ENCODE measurements at regions not wholly inside any gene's neighbourhood (a gene's known extent, or its start where the extent isn't known, plus 50 kb on each side); places are given as distances from the start of the nearest gene placed in this dataset.

DNA sequence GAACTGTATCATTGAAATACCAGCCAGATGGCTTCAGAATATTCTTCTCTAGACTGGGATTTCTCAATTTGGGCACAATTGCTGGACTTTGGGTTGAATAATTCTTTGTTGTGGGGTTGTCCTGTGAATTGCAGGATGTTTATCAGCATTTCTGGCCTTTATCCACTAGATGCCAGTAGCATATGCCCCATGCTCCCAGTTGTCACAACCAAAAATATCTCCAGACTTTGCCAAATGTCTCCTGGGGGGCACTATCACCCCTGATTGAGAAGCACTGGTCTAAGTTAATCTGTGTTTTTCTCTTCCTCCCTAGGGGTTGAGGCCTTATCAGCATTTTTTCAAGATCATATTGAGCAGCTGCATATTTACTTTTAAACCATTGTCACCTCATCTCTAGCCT, 204.9 kb upstream of the SP8 start:
- Histone ChIP-seq H3K36me3 (ENCODE audit: control insufficient read depth in 4 of 4, insufficient read depth in 4 of 4, low read length in 3 of 4) (no peaks in the 10 kb centered on the region), H3K9me3 (ENCODE audit: control extremely low read depth in 1 of 5, control insufficient read depth in 4 of 5, insufficient read depth in 2 of 5, low read depth in 1 of 5, low read length in 4 of 5) (peaks cover 0 to 10% (median 2%) of the 10 kb centered on the region in 5 experiments), H3K27me3 (replicated peaks in 2 of 5; ENCODE audit: control insufficient read depth in 4 of 5, insufficient read depth in 5 of 5, low read length in 4 of 5) (no peaks in the 10 kb centered on the region), H3K4me3 (ENCODE audit: control insufficient read depth in 1 of 7, extremely low read depth in 1 of 7, insufficient read depth in 4 of 7, low read depth in 2 of 7, low read length in 6 of 7) (no peak overlapping the region), H3K4me1 (ENCODE audit: control extremely low read depth in 1 of 4, control insufficient read depth in 4 of 4, insufficient read depth in 4 of 4, low read length in 3 of 4) (no peaks in the 10 kb centered on the region), H3K27ac (ENCODE audit: insufficient read depth in 1 of 2, low read depth in 1 of 2, low read length in 2 of 2, poor library complexity in 1 of 2, severe bottlenecking in 2 of 2) (no peak overlapping the region)
- ChIA-PET POLR2A (no interaction called here), CTCF (no interaction called here)
- DNase-seq = no peak

DNA sequence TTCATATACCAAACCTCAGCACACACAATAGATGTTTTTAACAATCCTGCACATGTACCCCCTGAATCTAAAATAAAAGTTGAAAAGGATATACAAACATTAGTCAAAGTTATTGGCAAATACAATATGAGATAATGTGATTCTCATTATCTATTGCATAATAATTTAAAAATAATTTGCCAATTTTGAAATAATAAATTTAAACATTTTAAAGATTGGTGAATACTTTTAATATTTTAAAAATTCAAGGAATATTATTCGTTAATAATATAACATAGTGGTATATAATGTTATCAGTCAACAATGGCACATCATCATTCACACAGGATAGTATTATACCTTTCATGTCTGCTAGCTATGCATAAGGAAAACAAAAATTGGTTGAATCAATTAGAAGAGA, 207.0 kb upstream of the SP8 start:
- DNase-seq = no peak
- no peaks in the 10 kb centered on the region for H3K36me3 ChIP-seq (ENCODE audit: control insufficient read depth in 4 of 4, insufficient read depth in 4 of 4, low read length in 3 of 4)
- no CpG with 5 or more reads among the region's 1 CpG for WGBS (ENCODE audit: insufficient coverage)
- peaks cover 0 to 10% (median 2%) of the 10 kb centered on the region in 5 experiments for H3K9me3 ChIP-seq (ENCODE audit: control extremely low read depth in 1 of 5, control insufficient read depth in 4 of 5, insufficient read depth in 2 of 5, low read depth in 1 of 5, low read length in 4 of 5)
- H3K4me1 ChIP-seq (ENCODE audit: control extremely low read depth in 1 of 4, control insufficient read depth in 4 of 4, insufficient read depth in 4 of 4, low read length in 3 of 4) = no peaks in the 10 kb centered on the region
- H3K27me3 ChIP-seq (replicated peaks in 2 of 5; ENCODE audit: control insufficient read depth in 4 of 5, insufficient read depth in 5 of 5, low read length in 4 of 5) = no peaks in the 10 kb centered on the region
- ChIA-PET POLR2A (no interaction called here), CTCF (no interaction called here)
- no peak overlapping the region for H3K4me3 ChIP-seq (ENCODE audit: control insufficient read depth in 1 of 7, extremely low read depth in 1 of 7, insufficient read depth in 4 of 7, low read depth in 2 of 7, low read length in 6 of 7)
- H3K27ac ChIP-seq (ENCODE audit: insufficient read depth in 1 of 2, low read depth in 1 of 2, low read length in 2 of 2, poor library complexity in 1 of 2, severe bottlenecking in 2 of 2) = no peak overlapping the region

DNA sequence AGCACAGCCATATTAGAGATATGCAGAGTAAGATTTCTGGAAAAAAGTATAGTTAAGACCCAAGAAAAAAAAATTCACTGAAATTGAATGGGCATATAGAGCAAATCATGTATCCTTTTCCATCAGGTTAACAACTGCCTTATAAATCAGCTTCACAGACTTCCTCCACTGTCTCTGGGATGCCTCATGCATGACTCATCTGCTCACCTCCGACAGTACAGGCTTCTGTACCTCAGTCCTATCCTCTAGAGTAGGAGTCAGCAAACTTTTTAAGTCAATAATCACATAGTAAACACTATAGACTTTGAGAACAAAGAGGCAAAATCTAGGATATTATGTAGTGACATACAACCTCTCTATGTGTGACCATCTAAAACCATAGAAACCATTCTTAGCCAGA, 211.6 kb upstream of the SP8 start:
- no peaks in the 10 kb centered on the region for H3K36me3 ChIP-seq (ENCODE audit: control insufficient read depth in 4 of 4, insufficient read depth in 4 of 4, low read length in 3 of 4)
- ChIA-PET CTCF (no interaction called here), POLR2A (no interaction called here)
- 86% methylated on average over 1 of the region's 1 CpG for WGBS (ENCODE audit: insufficient coverage)
- no peaks in the 10 kb centered on the region for H3K27me3 ChIP-seq (replicated peaks in 2 of 5; ENCODE audit: control insufficient read depth in 4 of 5, insufficient read depth in 5 of 5, low read length in 4 of 5)
- peaks cover 0 to 6% (median 2%) of the 10 kb centered on the region in 5 experiments for H3K9me3 ChIP-seq (ENCODE audit: control extremely low read depth in 1 of 5, control insufficient read depth in 4 of 5, insufficient read depth in 2 of 5, low read depth in 1 of 5, low read length in 4 of 5)
- no peak overlapping the region for H3K4me3 ChIP-seq (ENCODE audit: control insufficient read depth in 1 of 7, extremely low read depth in 1 of 7, insufficient read depth in 4 of 7, low read depth in 2 of 7, low read length in 6 of 7)
- no peaks in the 10 kb centered on the region for H3K4me1 ChIP-seq (ENCODE audit: control extremely low read depth in 1 of 4, control insufficient read depth in 4 of 4, insufficient read depth in 4 of 4, low read length in 3 of 4)
- DNase-seq = no peak
- H3K27ac ChIP-seq (ENCODE audit: insufficient read depth in 1 of 2, low read depth in 1 of 2, low read length in 2 of 2, poor library complexity in 1 of 2, severe bottlenecking in 2 of 2) = no peak overlapping the region

DNA sequence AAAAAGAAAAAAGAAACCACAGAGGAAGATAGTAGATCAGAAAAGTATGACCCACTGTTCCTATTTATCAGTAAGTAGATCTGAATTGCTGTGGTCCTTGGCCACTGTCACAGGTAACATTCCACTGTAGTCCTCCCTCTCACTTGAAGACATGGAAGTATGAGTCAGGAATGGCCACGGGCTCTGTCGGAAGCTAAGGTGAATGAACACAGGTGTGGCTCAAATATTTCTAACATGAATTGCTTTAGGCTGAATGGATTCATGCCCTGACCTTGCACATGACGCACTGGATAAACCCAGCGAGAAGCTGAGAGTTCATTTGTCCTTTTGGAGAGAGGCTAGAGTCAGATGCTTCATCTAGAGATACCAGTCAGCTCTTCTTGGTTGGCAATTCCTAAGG, 224.5 kb upstream of the SP8 start:
- Histone ChIP-seq H3K36me3 (ENCODE audit: control insufficient read depth in 4 of 4, insufficient read depth in 4 of 4, low read length in 3 of 4) (no peaks in the 10 kb centered on the region), H3K27me3 (replicated peaks in 2 of 5; ENCODE audit: control insufficient read depth in 4 of 5, insufficient read depth in 5 of 5, low read length in 4 of 5) (no peaks in the 10 kb centered on the region), H3K4me3 (ENCODE audit: control insufficient read depth in 1 of 7, extremely low read depth in 1 of 7, insufficient read depth in 4 of 7, low read depth in 2 of 7, low read length in 6 of 7) (no peak overlapping the region), H3K4me1 (ENCODE audit: control extremely low read depth in 1 of 4, control insufficient read depth in 4 of 4, insufficient read depth in 4 of 4, low read length in 3 of 4) (no peaks in the 10 kb centered on the region), H3K27ac (ENCODE audit: insufficient read depth in 1 of 2, low read depth in 1 of 2, low read length in 2 of 2, poor library complexity in 1 of 2, severe bottlenecking in 2 of 2) (no peak overlapping the region), H3K9me3 (ENCODE audit: control extremely low read depth in 1 of 5, control insufficient read depth in 4 of 5, insufficient read depth in 2 of 5, low read depth in 1 of 5, low read length in 4 of 5) (peaks cover 0 to 2% (median 0%) of the 10 kb centered on the region in 5 experiments)
- ChIA-PET CTCF (no interaction called here), POLR2A (no interaction called here)
- DNase-seq = no peak
- WGBS (ENCODE audit: insufficient coverage) = 98% methylated on average over 4 of the region's 4 CpGs

DNA sequence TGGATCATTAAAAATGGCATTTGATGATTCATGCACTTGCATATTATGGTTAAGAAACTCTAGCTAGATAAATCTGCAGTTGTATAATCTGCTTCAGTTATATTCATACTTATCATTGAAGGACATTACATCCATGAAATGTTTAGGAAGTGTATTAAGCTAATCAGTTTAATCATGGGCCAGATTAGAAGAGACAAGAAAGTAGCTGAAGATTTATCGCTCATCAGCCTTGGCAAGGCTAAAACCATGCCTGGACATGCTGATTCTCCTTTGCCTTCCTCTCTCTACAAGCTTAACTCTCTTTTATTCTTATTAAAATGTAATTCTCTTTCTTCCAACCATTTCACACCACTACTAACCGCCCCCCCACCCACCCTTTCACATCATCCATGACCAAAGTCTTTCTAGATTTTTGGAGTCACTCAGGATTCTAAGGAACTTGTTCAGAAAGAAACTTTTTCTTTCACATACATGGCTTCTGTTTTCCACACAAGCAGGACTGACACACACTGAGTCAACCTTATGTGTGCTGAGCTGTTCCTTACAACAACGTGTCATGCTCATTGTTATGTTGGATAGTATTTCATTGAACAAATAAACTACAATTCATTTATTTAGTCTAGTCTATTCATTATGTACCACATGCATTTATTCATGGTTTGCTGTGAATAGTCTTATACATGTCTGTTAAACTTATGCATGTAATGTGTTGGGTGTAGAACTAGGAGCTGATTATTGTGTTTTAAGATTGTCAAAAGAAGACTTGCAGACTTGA, 227.3 kb upstream of the SP8 start:
- Histone ChIP-seq H3K27ac (ENCODE audit: insufficient read depth in 1 of 2, low read depth in 1 of 2, low read length in 2 of 2, poor library complexity in 1 of 2, severe bottlenecking in 2 of 2) (no peak overlapping the region), H3K36me3 (ENCODE audit: control insufficient read depth in 4 of 4, insufficient read depth in 4 of 4, low read length in 3 of 4) (no peaks in the 10 kb centered on the region), H3K4me1 (ENCODE audit: control extremely low read depth in 1 of 4, control insufficient read depth in 4 of 4, insufficient read depth in 4 of 4, low read length in 3 of 4) (no peaks in the 10 kb centered on the region), H3K4me3 (ENCODE audit: control insufficient read depth in 1 of 7, extremely low read depth in 1 of 7, insufficient read depth in 4 of 7, low read depth in 2 of 7, low read length in 6 of 7) (no peak overlapping the region), H3K27me3 (replicated peaks in 2 of 5; ENCODE audit: control insufficient read depth in 4 of 5, insufficient read depth in 5 of 5, low read length in 4 of 5) (no peaks in the 10 kb centered on the region), H3K9me3 (ENCODE audit: control extremely low read depth in 1 of 5, control insufficient read depth in 4 of 5, insufficient read depth in 2 of 5, low read depth in 1 of 5, low read length in 4 of 5) (peaks cover 0 to 4% (median 0%) of the 10 kb centered on the region in 5 experiments)
- WGBS (ENCODE audit: insufficient coverage) = 100% methylated on average over 2 of the region's 3 CpGs
- ChIA-PET POLR2A (no interaction called here), CTCF (no interaction called here)
- DNase-seq = no peak

DNA sequence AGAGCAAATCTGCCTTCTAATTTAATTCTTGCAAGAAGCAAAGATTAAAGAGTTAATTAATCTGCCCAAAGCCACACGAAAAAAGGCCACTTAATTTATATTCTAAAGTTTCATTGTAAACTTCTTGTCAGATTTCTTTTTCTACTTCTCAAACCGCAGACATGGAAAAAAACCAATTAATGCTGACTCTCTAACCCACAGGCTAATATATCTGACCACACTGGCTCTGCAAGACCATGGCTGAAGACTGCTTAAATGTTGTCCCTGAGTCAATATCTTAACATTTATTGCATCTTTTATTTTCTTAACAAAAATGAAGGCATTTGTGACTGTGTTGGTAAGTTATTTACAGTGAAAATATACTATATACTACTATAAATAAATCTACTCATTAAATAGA, 234.0 kb upstream of the SP8 start:
- Histone ChIP-seq H3K27ac (ENCODE audit: insufficient read depth in 1 of 2, low read depth in 1 of 2, low read length in 2 of 2, poor library complexity in 1 of 2, severe bottlenecking in 2 of 2) (no peak overlapping the region), H3K36me3 (ENCODE audit: control insufficient read depth in 4 of 4, insufficient read depth in 4 of 4, low read length in 3 of 4) (no peaks in the 10 kb centered on the region), H3K4me3 (ENCODE audit: control insufficient read depth in 1 of 7, extremely low read depth in 1 of 7, insufficient read depth in 4 of 7, low read depth in 2 of 7, low read length in 6 of 7) (no peak overlapping the region), H3K4me1 (ENCODE audit: control extremely low read depth in 1 of 4, control insufficient read depth in 4 of 4, insufficient read depth in 4 of 4, low read length in 3 of 4) (no peaks in the 10 kb centered on the region), H3K27me3 (replicated peaks in 2 of 5; ENCODE audit: control insufficient read depth in 4 of 5, insufficient read depth in 5 of 5, low read length in 4 of 5) (peaks cover 0 to 3% (median 0%) of the 10 kb centered on the region in 5 experiments), H3K9me3 (ENCODE audit: control extremely low read depth in 1 of 5, control insufficient read depth in 4 of 5, insufficient read depth in 2 of 5, low read depth in 1 of 5, low read length in 4 of 5) (peaks cover 0 to 4% (median 0%) of the 10 kb centered on the region in 5 experiments)
- WGBS (ENCODE audit: insufficient coverage) = 100% methylated on average over 1 of the region's 2 CpGs
- no peak for DNase-seq
- ChIA-PET POLR2A (no interaction called here), CTCF (no interaction called here)

DNA sequence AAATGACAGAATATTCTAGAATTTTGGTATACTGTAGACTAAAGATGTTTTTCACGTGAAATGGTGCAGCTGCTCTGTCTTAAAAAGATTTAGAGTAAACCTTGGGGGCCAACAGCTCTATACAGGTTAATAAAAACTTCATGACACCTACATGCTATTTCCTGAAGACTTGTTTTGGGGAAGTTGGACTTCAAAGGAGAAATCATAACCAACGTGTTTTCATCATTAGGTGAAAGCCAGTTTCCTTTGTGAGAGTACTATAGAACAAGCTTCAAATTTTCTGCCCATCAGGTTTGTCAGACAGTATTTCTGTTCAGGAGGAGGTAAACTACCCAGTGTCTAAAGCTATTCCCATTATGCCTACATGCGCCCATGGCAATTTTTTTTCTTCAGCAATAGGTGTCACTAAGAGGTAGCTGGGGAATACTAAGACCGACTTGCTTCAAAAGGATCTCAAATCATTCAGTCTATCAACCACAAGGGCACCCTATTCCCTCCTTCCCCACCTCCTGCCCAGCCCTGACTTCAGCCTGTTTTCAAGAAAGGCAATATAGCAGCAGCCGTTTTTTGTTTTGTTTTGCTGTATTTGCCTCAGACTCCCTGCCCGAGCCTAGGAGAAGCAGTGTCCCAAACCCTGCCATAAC, 237.3 kb upstream of the SP8 start:
- Histone ChIP-seq H3K4me3 (ENCODE audit: control insufficient read depth in 1 of 7, extremely low read depth in 1 of 7, insufficient read depth in 4 of 7, low read depth in 2 of 7, low read length in 6 of 7) (no peak overlapping the region), H3K4me1 (ENCODE audit: control extremely low read depth in 1 of 4, control insufficient read depth in 4 of 4, insufficient read depth in 4 of 4, low read length in 3 of 4) (peaks cover 0 to 4% (median 0%) of the 10 kb centered on the region in 4 experiments), H3K27me3 (replicated peaks in 2 of 5; ENCODE audit: control insufficient read depth in 4 of 5, insufficient read depth in 5 of 5, low read length in 4 of 5) (peaks cover 0 to 4% (median 0%) of the 10 kb centered on the region in 5 experiments), H3K27ac (ENCODE audit: insufficient read depth in 1 of 2, low read depth in 1 of 2, low read length in 2 of 2, poor library complexity in 1 of 2, severe bottlenecking in 2 of 2) (no peak overlapping the region), H3K36me3 (ENCODE audit: control insufficient read depth in 4 of 4, insufficient read depth in 4 of 4, low read length in 3 of 4) (no peaks in the 10 kb centered on the region), H3K9me3 (ENCODE audit: control extremely low read depth in 1 of 5, control insufficient read depth in 4 of 5, insufficient read depth in 2 of 5, low read depth in 1 of 5, low read length in 4 of 5) (no peaks in the 10 kb centered on the region)
- ChIA-PET CTCF (no interaction called here), POLR2A (no interaction called here)
- 78% methylated on average over 5 of the region's 6 CpGs for WGBS (ENCODE audit: insufficient coverage)
- DNase-seq = no peak
